DND-41 (cell line): ENCODE measurements at regions not wholly inside any gene's neighbourhood (a gene's known extent, or its start where the extent isn't known, plus 50 kb on each side); places are given as distances from the start of the nearest gene placed in this dataset.

Experiments
- EZH2 ChIP-seq: IDR thresholded peaks from 3 replicates; pipeline ENCODE4 v1.6.1; 2012; ENCODE audit warnings: borderline replicate concordance, low read depth, mild to moderate bottlenecking, moderate library complexity, low read length, inconsistent platforms; ENCODE audit not compliant: severe bottlenecking
- TF ChIP-seq, protein P1 (sequence below): IDR thresholded peaks from 2 replicates; pipeline ENCODE4 v1.5.1; 2012; ENCODE audit warnings: borderline replicate concordance, low read length, moderate library complexity, mild to moderate bottlenecking; ENCODE audit not compliant: poor library complexity, severe bottlenecking; ENCODE audit errors: extremely low read depth

DNA sequence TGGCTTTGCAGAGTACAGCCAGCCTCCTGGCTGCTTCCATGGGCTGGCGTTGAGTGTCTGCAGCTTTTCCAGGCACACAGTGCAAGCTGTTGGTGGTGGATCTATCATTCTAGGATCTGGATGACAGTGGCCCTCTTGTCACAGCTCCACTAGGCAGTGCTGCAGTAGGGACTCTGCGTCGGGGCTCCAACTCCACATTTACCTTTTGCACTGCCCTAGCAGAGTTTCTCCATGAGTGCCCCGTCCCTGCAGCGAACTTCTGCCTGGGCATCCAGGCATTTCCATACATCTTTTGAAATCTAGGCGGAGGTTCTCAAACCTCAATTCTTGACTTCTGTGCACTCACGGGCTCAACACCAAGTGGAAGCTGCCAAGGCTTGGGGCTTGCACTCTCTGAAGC lies 1697.3 kb upstream of the MIR17HG start:
- TF ChIP-seq, protein P1, sequence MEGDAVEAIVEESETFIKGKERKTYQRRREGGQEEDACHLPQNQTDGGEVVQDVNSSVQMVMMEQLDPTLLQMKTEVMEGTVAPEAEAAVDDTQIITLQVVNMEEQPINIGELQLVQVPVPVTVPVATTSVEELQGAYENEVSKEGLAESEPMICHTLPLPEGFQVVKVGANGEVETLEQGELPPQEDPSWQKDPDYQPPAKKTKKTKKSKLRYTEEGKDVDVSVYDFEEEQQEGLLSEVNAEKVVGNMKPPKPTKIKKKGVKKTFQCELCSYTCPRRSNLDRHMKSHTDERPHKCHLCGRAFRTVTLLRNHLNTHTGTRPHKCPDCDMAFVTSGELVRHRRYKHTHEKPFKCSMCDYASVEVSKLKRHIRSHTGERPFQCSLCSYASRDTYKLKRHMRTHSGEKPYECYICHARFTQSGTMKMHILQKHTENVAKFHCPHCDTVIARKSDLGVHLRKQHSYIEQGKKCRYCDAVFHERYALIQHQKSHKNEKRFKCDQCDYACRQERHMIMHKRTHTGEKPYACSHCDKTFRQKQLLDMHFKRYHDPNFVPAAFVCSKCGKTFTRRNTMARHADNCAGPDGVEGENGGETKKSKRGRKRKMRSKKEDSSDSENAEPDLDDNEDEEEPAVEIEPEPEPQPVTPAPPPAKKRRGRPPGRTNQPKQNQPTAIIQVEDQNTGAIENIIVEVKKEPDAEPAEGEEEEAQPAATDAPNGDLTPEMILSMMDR = no peak
- no peak for TF ChIP-seq EZH2
